ENCODE measurements at regions not wholly inside any gene's neighbourhood (a gene's known extent, or its start where the extent isn't known, plus 50 kb on each side); places are given as distances from the start of the nearest gene placed in this dataset.

- TF ChIP-seq PAX5 (IDR thresholded peaks at IDR 0.05; ENCODE audit: insufficient read depth, low read length, severe bottlenecking): no peak
- no peak for TF ChIP-seq TAF1 (IDR thresholded peaks at IDR 0.05; ENCODE audit: low read depth, low read length)
- TF ChIP-seq SPI1 (IDR thresholded peaks at IDR 0.05; ENCODE audit: low read depth, low read length): no peak
- TF ChIP-seq POLR2A (IDR thresholded peaks at IDR 0.05; ENCODE audit: low read depth, low read length): no peak
- no peak for TF ChIP-seq POLR2AphosphoS5 (IDR thresholded peaks at IDR 0.05; ENCODE audit: low read depth, low read length)
- no peak for TF ChIP-seq POU2F2 (IDR thresholded peaks at IDR 0.05; ENCODE audit: low read depth, low read length)
- DNase-seq (ENCODE audit: insufficient read length, low spot score): no peak
- FAIRE-seq: no peak
Measured at GRCh38 chr7:34207810-34208209, 302.5 kb downstream of the BMPER start.

- no peak for DNase-seq (ENCODE audit: insufficient read length, low spot score)
- TF ChIP-seq PAX5 (IDR thresholded peaks at IDR 0.05; ENCODE audit: insufficient read depth, low read length, severe bottlenecking): no peak
- TF ChIP-seq TAF1 (IDR thresholded peaks at IDR 0.05; ENCODE audit: low read depth, low read length): no peak
- no peak for TF ChIP-seq POU2F2 (IDR thresholded peaks at IDR 0.05; ENCODE audit: low read depth, low read length)
- no peak for TF ChIP-seq SPI1 (IDR thresholded peaks at IDR 0.05; ENCODE audit: low read depth, low read length)
- no peak for FAIRE-seq
Measured at GRCh38 chr7:34208878-34209621, 303.7 kb downstream of the BMPER start.

DNA sequence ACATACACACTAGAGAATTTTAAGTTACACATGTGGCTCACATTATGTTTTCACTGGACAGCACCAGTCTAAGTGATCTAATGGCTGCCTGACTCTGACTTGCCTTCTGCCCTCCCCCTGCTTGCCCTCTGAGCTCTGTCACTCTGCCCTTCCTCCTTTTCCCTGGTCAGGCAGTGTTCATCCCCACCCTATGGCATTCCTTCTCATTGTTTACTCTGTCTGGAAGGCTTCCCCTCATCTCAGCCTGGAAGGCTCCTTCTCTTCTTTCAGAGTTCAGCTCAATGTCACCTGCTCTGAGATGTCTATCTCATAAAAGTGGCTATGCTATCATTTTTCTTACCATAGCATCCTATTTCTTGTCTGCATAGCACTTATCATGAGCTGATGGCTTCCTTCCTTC is 305.7 kb downstream of the BMPER start:
- FAIRE-seq (no peak), DNase-seq (ENCODE audit: insufficient read length, low spot score) (no peak)
- no peak for TF ChIP-seq POLR2AphosphoS5 (IDR thresholded peaks at IDR 0.05; ENCODE audit: low read depth, low read length)
- no peak for TF ChIP-seq POLR2A (IDR thresholded peaks at IDR 0.05; ENCODE audit: low read depth, low read length)
- no peak for TF ChIP-seq PAX5 (IDR thresholded peaks at IDR 0.05; ENCODE audit: insufficient read depth, low read length, severe bottlenecking)
- TF ChIP-seq POU2F2 (IDR thresholded peaks at IDR 0.05; ENCODE audit: low read depth, low read length): no peak
- no peak for TF ChIP-seq SPI1 (IDR thresholded peaks at IDR 0.05; ENCODE audit: low read depth, low read length)
- no peak for TF ChIP-seq TAF1 (IDR thresholded peaks at IDR 0.05; ENCODE audit: low read depth, low read length)

DNA sequence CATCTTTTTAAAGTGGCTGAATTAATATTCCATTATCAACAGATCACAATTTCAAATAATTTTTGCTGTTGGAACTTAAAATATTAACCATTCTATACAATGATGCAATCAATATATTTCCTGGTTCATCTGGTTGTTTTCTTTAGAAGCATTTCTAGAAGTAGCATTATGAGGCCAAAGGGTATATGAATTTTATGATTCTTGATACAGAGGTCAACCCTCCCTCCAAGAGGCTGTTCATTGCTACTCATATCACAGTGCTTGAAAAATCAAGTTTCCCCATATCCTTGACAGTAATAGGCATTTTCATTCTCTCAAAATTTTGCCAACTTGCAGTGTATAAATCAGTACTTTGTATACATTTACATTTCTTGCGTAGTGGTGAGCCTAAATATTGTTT is 312.6 kb downstream of the BMPER start:
- FAIRE-seq (no peak), DNase-seq (ENCODE audit: insufficient read length, low spot score) (no peak)
- TF ChIP-seq SPI1 (IDR thresholded peaks at IDR 0.05; ENCODE audit: low read depth, low read length) (no peak), POLR2AphosphoS5 (IDR thresholded peaks at IDR 0.05; ENCODE audit: low read depth, low read length) (no peak), PAX5 (IDR thresholded peaks at IDR 0.05; ENCODE audit: insufficient read depth, low read length, severe bottlenecking) (no peak), TAF1 (IDR thresholded peaks at IDR 0.05; ENCODE audit: low read depth, low read length) (no peak), POU2F2 (IDR thresholded peaks at IDR 0.05; ENCODE audit: low read depth, low read length) (no peak), POLR2A (IDR thresholded peaks at IDR 0.05; ENCODE audit: low read depth, low read length) (no peak)

GRCh38 chr7:34219153-34219718 is 313.9 kb downstream of the BMPER start:
- no peak for DNase-seq (ENCODE audit: insufficient read length, low spot score)
- FAIRE-seq: no peak
- TF ChIP-seq SPI1 (IDR thresholded peaks at IDR 0.05; ENCODE audit: low read depth, low read length) (no peak), POLR2AphosphoS5 (IDR thresholded peaks at IDR 0.05; ENCODE audit: low read depth, low read length) (no peak), PAX5 (IDR thresholded peaks at IDR 0.05; ENCODE audit: insufficient read depth, low read length, severe bottlenecking) (no peak), POLR2A (IDR thresholded peaks at IDR 0.05; ENCODE audit: low read depth, low read length) (no peak), TAF1 (IDR thresholded peaks at IDR 0.05; ENCODE audit: low read depth, low read length) (no peak), POU2F2 (IDR thresholded peaks at IDR 0.05; ENCODE audit: low read depth, low read length) (no peak)

DNA sequence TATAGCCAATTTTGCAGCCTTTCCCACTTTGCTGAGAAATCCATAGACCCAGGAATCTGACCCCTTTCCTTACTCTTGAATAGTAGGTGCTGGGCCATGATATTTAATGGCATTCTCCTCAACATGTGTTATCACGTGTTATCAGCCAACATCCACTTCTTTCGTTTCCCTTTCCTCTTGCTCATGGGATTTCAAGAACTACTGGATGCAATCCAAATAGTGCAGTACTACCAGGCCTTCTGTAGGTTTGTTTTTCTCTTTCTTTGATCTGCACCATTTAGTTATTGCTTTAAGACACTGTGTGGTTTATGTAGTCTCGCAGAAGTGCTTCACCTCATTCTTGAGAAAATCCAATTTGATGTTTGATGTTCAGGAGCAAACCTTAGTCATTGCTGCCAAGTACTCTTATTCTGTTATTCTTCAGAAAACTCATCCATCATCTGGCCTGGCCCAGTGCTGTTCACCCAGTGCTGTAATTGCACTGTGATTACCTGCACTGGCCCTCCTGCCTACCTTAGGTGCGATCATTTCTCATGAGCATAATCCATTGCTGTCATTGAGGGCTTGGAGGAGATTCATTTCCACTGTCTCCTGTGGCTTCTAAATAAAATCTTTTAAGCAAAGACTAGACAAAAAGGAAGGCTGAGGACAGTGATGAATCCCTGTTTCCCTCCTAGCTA is 315.3 kb downstream of the BMPER start:
- DNase-seq (ENCODE audit: insufficient read length, low spot score) (no peak), FAIRE-seq (no peak)
- no peak for TF ChIP-seq TAF1 (IDR thresholded peaks at IDR 0.05; ENCODE audit: low read depth, low read length)
- no peak for TF ChIP-seq PAX5 (IDR thresholded peaks at IDR 0.05; ENCODE audit: insufficient read depth, low read length, severe bottlenecking)
- TF ChIP-seq POLR2AphosphoS5 (IDR thresholded peaks at IDR 0.05; ENCODE audit: low read depth, low read length): no peak
- TF ChIP-seq POLR2A (IDR thresholded peaks at IDR 0.05; ENCODE audit: low read depth, low read length): no peak
- no peak for TF ChIP-seq SPI1 (IDR thresholded peaks at IDR 0.05; ENCODE audit: low read depth, low read length)
- no peak for TF ChIP-seq POU2F2 (IDR thresholded peaks at IDR 0.05; ENCODE audit: low read depth, low read length)

GRCh38 chr7:34222316-34222715 is 317.0 kb downstream of the BMPER start:
- TF ChIP-seq POLR2AphosphoS5 (IDR thresholded peaks at IDR 0.05; ENCODE audit: low read depth, low read length): no peak
- TF ChIP-seq POLR2A (IDR thresholded peaks at IDR 0.05; ENCODE audit: low read depth, low read length): no peak
- TF ChIP-seq PAX5 (IDR thresholded peaks at IDR 0.05; ENCODE audit: insufficient read depth, low read length, severe bottlenecking): no peak
- no peak for TF ChIP-seq TAF1 (IDR thresholded peaks at IDR 0.05; ENCODE audit: low read depth, low read length)
- no peak for TF ChIP-seq POU2F2 (IDR thresholded peaks at IDR 0.05; ENCODE audit: low read depth, low read length)
- DNase-seq (ENCODE audit: insufficient read length, low spot score) (no peak), FAIRE-seq (no peak)

GRCh38 chr7:34222722-34223121 is 317.4 kb downstream of the BMPER start:
- FAIRE-seq: no peak
- TF ChIP-seq TAF1 (IDR thresholded peaks at IDR 0.05; ENCODE audit: low read depth, low read length): no peak
- TF ChIP-seq POLR2A (IDR thresholded peaks at IDR 0.05; ENCODE audit: low read depth, low read length): no peak
- TF ChIP-seq SPI1 (IDR thresholded peaks at IDR 0.05; ENCODE audit: low read depth, low read length): no peak
- TF ChIP-seq POLR2AphosphoS5 (IDR thresholded peaks at IDR 0.05; ENCODE audit: low read depth, low read length): no peak
- TF ChIP-seq PAX5 (IDR thresholded peaks at IDR 0.05; ENCODE audit: insufficient read depth, low read length, severe bottlenecking): no peak
- no peak for TF ChIP-seq POU2F2 (IDR thresholded peaks at IDR 0.05; ENCODE audit: low read depth, low read length)
- DNase-seq (ENCODE audit: insufficient read length, low spot score): no peak

DNA sequence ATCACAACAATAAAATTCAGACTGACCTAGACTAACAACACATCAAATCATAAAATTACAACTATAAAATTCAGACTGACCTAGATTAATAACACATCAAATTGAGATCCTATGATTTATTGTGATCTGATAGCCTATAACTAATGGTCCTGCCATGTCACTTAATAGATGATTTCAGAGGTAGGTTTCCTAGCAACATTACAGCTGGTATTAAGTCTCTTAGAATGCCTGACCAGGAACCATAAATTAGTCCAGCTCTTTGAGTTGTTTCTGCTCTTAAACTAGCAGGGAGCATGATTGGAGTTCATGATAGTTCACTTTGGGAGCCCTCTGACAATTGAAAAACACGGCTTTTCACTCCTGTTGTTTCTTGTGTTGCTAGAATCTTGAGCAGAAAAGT is 318.9 kb downstream of the BMPER start:
- TF ChIP-seq POLR2A (IDR thresholded peaks at IDR 0.05; ENCODE audit: low read depth, low read length) (no peak), SPI1 (IDR thresholded peaks at IDR 0.05; ENCODE audit: low read depth, low read length) (no peak), POU2F2 (IDR thresholded peaks at IDR 0.05; ENCODE audit: low read depth, low read length) (no peak), PAX5 (IDR thresholded peaks at IDR 0.05; ENCODE audit: insufficient read depth, low read length, severe bottlenecking) (no peak), TAF1 (IDR thresholded peaks at IDR 0.05; ENCODE audit: low read depth, low read length) (no peak), POLR2AphosphoS5 (IDR thresholded peaks at IDR 0.05; ENCODE audit: low read depth, low read length) (no peak)
- FAIRE-seq: no peak
- no peak for DNase-seq (ENCODE audit: insufficient read length, low spot score)
